GM18870 (cell line): ENCODE measurements at regions not wholly inside any gene's neighbourhood (a gene's known extent, or its start where the extent isn't known, plus 50 kb on each side); places are given as distances from the start of the nearest gene placed in this dataset.
"Not testable (repeated sequence)": the region's sequence is repeated elsewhere in the genome, so short reads cannot be mapped to it uniquely, and the experiment has no call there.

Source experiments
- ATAC-seq: cut with Tn5 transposase; IDR thresholded peaks from one replicate; pipeline ENCODE4 v1.9.1; 2021; ENCODE audit warnings: moderate library complexity; ENCODE audit not compliant: unreplicated experiment

- ATAC-seq = no peak
Measured at GRCh38 chr1:98575955-98576354, 85.6 kb upstream of the SNX7 start.

- ATAC-seq = no peak
Measured at GRCh38 chr1:98565951-98566350, 95.6 kb upstream of the SNX7 start.

DNA sequence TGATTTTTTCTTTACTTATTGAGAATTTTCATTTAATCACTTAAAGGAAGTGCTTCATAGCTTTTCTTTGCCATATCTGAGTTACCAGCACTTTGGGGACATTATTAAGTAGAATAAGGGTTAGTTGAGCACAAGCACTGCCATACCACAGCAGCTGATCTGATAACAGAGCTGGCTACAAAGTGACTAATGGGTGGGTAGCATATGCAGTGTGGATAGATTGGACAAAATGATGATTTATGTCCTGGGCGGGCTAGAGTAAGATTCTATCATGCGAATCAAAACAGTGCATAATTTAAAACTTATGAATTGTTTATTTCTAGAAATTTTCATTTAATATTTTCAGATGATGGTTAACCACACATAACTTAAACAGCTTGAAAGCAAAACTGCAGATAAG lies 102.2 kb upstream of the SNX7 start:
- ATAC-seq = no peak

DNA sequence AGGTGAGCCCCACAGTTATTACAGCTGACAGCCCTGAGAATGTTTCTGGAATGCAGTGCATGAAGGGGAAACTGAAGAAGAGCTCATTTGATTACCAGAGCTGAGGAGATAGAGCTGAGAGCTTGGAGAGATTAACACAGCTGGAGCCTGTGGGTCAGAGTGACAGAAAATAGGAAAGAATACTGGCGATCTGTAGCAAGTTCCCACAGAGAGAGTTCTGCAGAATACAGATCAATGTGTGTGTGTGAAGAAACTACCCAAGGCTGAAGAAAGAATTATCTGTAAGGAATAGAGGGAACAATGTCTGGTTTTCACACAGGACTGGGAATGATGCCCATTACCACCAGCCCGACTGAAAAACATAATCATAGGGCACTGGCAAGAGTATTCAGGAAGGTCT lies 103.6 kb upstream of the SNX7 start:
- no peak for ATAC-seq

GRCh38 chr1:98556521-98557158 lies 104.9 kb upstream of the SNX7 start:
- no peak for ATAC-seq

- ATAC-seq = no peak
Measured at GRCh38 chr1:98555814-98556213, 105.7 kb upstream of the SNX7 start.

DNA sequence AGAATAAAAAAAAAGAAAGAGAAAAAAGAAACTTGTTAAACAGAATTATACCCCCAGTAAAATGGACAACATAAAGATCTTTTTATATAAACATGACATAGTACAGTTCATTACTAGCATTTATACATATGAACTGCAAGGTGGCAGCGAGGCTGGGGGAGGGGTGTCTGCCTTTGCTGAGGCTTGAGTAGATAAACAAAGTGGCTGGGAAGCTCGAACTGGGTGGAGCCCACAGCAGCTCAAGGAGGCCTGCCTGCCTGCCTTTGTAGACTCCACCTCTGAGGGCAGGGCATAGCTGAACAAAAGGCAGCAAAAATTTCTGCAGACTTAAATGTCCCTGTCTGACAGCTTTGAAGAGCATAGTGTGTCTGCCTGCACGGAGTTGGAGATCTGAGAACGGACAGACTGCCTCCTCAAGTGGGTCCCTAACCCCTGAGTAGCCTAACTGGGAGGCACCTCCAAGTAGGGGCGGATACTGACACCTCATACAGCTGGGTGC lies 108.9 kb upstream of the SNX7 start:
- ATAC-seq = not testable (repeated sequence)

GRCh38 chr1:98550076-98550475 lies 111.4 kb upstream of the SNX7 start:
- no peak for ATAC-seq

- ATAC-seq = no peak
Measured at GRCh38 chr1:98546319-98546718, 115.2 kb upstream of the SNX7 start.

GRCh38 chr1:98538106-98538505 lies 123.4 kb upstream of the SNX7 start:
- ATAC-seq = no peak

- ATAC-seq = no peak
Measured at GRCh38 chr1:98523256-98523655, 138.3 kb upstream of the SNX7 start.

DNA sequence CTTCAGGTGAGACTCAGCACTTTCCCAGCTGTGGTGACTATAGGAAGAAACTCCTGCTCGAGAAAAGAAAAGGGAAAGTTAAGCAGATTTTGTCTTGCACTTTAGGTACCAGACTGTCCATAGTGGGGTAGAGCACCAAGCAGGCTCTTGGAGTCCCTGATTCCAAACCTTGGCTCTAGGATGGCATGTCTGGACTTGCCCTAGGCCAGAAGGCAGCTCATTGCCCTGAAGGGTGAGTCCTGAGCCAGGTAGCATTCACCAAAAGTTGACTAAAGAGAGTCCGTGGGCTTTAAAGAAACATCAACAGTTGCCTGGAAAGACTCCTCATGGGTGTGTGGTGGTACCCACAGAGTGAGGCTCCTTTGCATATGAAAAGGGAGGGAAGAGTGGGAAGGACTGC lies 145.2 kb upstream of the SNX7 start:
- no peak for ATAC-seq

GRCh38 chr1:98515744-98516143 lies 145.8 kb upstream of the SNX7 start:
- no peak for ATAC-seq

DNA sequence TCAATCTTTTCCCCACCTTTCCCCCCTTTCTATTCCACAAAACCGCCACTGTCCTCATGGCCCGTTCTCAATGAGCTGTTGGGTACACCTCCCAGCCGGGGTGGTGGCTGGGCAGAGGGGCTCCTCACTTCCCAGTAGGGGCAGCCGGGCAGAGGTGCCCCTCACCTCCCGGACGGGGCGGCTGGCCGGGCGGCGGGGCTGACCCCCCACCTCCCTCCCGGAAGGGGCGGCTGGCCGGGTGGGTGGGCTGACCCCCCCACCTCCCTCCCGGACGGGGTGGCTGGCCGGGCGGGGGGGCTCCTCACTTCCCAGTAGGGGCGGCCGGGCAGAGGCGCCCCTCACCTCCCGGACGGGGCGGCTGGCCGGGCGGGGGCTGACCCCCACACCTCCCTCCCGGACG lies 149.3 kb upstream of the SNX7 start:
- not testable (repeated sequence) for ATAC-seq

DNA sequence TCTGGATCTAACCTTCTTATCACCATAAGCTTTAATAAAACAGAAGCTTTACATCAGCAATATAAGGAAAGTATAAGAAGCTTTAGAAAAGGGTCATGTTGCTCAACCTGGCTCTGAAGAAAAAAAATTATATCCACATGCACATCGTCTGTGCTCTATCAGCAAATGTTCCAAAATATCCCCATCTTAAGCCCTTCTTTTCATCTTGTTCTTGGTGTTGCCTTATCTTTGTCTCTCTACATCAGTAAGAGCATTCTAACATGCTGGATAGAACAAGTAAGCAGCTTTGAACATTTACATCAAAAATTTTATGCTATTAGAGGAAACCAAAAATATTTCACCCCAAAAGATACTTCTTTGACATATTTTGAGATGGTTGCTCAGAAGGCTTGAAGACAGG lies 157.8 kb upstream of the SNX7 start:
- no peak for ATAC-seq

- no peak for ATAC-seq
Measured at GRCh38 chr1:98502937-98503336, 158.6 kb upstream of the SNX7 start.

DNA sequence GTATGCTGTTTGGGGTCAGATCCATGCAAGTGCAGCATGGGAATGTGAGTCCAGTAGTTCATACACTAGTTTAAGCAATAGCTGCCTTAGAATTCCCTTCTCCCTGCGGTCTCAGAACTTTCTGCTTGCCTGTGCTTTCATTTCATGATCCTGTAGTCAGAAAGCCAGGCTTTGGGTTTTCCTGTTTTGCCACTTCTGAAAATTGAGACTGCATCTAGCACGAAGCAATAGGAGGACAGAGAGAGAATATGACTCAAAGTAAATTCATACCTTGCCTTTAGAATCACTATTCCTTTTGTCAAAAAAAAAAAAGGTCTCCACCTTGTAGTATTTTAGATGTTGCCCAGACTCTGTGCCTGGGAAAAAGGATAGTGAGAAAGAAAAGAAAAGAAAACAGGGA lies 161.2 kb upstream of the SNX7 start:
- no peak for ATAC-seq

DNA sequence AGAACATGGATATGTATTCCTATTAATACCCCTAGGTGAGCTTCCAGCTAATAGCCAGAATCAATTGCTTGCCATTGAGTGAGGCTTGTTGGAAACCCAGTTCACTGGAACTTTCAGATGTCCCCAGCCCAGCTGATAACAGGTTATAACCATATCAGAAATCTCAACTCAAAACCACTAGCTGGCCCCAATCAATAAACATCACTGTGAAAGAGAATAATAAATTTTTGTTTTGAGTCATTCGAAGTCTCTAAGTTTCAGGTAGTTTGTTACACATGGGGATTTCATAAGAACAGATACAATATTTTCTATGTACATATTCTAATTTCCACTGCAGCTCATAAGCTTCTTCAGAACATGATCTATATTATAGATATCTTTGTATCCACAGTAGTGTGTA lies 162.9 kb upstream of the SNX7 start:
- ATAC-seq = no peak

- no peak for ATAC-seq
Measured at GRCh38 chr1:98497497-98497896, 164.0 kb upstream of the SNX7 start.

DNA sequence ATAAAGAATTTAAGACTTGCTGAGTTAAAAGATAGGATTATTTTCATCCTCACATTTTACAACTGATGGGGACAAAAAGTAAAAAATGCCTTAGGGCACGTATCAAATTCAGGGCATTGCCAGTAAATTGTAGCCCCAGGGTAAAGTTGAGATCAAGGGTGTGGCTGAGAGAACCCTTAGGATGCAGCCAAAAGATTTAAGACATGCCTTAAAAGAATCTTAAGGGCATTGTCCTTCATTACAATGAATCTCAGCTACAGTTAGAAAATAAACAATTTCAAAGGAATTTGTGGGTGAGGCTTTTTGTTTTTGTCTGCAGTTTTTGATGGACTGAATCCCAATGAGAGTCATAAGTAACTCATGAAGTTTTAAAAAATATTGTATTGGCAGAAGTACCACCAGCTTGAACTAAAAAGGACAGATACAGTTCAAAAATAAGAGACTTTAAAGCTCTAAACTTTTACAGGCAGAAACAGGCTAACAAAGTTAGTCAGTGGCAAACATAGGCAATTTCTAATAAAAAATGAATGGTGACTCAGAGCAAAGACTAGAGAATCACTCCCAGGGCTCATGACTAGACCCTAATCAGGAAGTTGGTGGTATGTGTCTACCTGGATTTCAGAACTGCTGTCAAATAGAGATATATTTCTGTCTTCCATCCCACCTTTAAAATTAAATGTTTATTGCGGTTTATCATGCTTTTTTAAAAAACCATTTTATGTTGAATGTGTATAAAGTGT lies 165.1 kb upstream of the SNX7 start:
- ATAC-seq = no peak

GRCh38 chr1:98493469-98493868 lies 168.1 kb upstream of the SNX7 start:
- no peak for ATAC-seq

DNA sequence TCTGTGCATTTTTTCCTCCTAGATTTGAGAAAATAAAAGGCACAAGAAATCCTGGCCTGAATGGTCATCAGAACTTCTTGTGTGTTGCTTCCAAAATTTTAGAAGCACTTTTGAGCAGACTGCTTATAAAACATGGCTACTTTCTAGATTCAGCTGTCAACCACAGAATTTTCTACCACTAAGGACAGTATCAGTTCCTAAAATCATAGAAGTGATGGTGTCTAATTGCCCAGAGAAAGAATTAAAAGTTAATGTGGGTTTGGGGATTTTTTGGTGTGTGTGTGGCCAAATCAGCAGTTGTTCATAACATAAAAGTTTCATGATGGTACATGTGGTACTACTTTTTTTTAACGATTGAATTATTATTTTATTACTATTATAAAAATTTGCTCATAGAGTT lies 171.4 kb upstream of the SNX7 start:
- ATAC-seq = peak; percentile 62

DNA sequence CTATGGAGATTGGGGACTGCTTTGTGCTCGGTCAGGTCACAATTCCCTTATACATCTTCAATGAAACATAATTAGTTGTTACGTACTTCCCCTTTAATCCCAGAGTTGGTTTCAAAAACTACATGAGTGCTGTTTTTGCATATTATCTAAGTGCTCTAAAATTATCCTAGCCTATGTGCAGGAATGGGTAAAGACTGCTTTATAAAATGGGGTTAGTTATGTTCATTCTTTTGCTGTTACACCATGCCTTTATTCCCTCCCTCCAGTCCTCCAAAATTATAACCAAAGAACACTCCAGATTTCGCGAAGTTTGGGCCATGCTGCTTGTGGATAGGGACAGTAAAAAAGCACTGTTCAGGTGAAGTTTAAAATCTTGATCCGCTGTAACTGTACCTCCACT lies 173.9 kb upstream of the SNX7 start:
- ATAC-seq = no peak
